ENCODE measurements at regions not wholly inside any gene's neighbourhood (a gene's known extent, or its start where the extent isn't known, plus 50 kb on each side); places are given as distances from the start of the nearest gene placed in this dataset.

DNA sequence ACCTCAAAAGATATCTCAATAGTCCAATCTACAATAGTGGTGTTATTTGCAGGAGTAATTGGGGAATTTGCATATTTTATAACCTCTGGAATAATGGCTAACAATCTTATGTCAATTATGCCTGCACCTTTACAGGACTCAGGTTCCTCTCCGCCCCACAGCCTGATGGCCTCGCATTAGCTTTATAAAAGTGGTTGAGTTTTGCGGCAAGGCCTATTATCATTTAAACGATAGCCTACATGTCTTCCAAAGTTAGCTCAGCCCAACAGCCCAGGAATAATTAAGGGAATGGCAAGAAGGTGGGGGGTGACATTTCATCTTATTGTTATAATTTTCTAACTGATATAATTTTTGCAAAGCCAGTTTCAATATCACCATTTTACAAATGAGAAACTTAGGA, 97.3 kb downstream of the RTP4 start:
- Mint-ChIP-seq H3K27ac (no peak overlapping the region), H3K27me3 (ENCODE audit: low read depth, poor library complexity) (no peaks in the 10 kb centered on the region), H3K4me1 (no peaks in the 10 kb centered on the region), H3K4me3 (no peak overlapping the region), H3K36me3 (ENCODE audit: low read depth) (no peaks in the 10 kb centered on the region), H3K9me3 (peaks cover 10% of the 10 kb centered on the region)
- TF ChIP-seq, protein P1, sequence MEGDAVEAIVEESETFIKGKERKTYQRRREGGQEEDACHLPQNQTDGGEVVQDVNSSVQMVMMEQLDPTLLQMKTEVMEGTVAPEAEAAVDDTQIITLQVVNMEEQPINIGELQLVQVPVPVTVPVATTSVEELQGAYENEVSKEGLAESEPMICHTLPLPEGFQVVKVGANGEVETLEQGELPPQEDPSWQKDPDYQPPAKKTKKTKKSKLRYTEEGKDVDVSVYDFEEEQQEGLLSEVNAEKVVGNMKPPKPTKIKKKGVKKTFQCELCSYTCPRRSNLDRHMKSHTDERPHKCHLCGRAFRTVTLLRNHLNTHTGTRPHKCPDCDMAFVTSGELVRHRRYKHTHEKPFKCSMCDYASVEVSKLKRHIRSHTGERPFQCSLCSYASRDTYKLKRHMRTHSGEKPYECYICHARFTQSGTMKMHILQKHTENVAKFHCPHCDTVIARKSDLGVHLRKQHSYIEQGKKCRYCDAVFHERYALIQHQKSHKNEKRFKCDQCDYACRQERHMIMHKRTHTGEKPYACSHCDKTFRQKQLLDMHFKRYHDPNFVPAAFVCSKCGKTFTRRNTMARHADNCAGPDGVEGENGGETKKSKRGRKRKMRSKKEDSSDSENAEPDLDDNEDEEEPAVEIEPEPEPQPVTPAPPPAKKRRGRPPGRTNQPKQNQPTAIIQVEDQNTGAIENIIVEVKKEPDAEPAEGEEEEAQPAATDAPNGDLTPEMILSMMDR (IDR thresholded peaks at IDR 0.05): no peak
- DNase-seq: no peak

DNA sequence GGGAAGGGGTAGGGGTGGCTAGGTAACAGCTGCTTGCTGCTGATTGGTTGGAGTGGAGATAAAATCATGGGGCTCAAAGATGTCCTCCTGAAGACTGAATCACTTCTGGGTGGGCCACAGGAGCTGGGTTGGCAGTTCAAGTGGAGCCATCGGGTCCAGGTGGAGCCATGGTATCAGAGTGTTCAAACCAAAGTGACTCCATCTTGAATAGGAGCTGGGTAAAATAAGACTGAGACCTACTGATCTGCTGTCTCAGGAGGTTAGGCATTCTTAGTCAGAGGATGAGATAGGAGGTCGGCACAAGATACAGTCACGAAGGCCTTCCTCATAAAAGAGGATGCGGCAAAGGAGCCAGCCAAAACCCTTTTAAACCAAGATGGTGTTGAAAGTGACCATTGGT, 96.5 kb downstream of the RTP4 start:
- no peaks in the 10 kb centered on the region for H3K36me3 Mint-ChIP-seq (ENCODE audit: low read depth)
- DNase-seq: no peak
- H3K4me1 Mint-ChIP-seq: no peaks in the 10 kb centered on the region
- peaks cover 3% of the 10 kb centered on the region for H3K27me3 Mint-ChIP-seq (ENCODE audit: low read depth, poor library complexity)
- peaks cover 3% of the 10 kb centered on the region for H3K9me3 Mint-ChIP-seq
- no peak overlapping the region for H3K27ac Mint-ChIP-seq
- TF ChIP-seq, protein P1 (IDR thresholded peaks at IDR 0.05): no peak
- H3K4me3 Mint-ChIP-seq: no peak overlapping the region

DNA sequence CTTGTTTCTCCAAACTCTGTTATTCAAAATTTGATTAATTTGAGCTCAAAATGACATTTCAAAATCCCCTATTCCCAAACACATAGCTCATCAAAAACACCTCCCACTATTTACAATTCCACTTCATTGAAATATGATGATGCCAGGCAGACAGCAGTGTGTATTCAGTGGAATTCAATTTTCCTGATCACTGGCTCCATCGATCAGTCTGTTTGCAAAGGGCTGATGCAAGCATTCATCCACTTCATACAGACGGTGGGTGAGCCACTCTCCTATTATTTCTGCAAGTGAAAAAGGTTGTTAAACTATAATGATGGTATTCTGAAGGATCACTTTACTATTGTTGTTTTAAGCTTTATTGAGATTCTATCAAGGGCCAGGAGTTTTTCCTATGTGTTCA, 90.7 kb downstream of the RTP4 start:
- H3K27me3 Mint-ChIP-seq (ENCODE audit: low read depth, poor library complexity): peaks cover 4% of the 10 kb centered on the region
- H3K27ac Mint-ChIP-seq: no peak overlapping the region
- H3K4me1 Mint-ChIP-seq: no peaks in the 10 kb centered on the region
- no peak for DNase-seq
- TF ChIP-seq, protein P1 (IDR thresholded peaks at IDR 0.05): no peak
- no peaks in the 10 kb centered on the region for H3K9me3 Mint-ChIP-seq
- no peak overlapping the region for H3K4me3 Mint-ChIP-seq
- no peaks in the 10 kb centered on the region for H3K36me3 Mint-ChIP-seq (ENCODE audit: low read depth)

DNA sequence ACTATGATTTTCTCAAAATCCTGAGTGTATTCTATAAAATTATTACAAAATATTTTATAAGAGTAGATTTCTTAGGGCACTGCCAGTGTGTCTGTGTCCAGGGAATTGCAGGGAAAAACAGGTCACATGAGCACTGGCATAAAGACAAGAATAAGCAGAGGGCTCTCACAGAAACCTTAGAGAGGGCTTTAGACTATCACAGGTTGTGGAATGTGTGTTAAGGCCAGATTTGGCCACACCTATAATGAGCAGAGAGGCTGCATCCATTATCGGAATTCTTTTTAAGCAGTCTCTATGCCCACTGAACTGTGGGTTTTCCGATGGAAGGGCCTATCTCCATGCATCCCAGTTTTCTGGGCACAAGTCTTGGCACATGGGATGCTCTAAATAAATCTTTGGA, 90.2 kb downstream of the RTP4 start:
- H3K36me3 Mint-ChIP-seq (ENCODE audit: low read depth): no peaks in the 10 kb centered on the region
- no peak for DNase-seq
- TF ChIP-seq, protein P1 (IDR thresholded peaks at IDR 0.05): no peak
- peaks cover 4% of the 10 kb centered on the region for H3K27me3 Mint-ChIP-seq (ENCODE audit: low read depth, poor library complexity)
- H3K4me3 Mint-ChIP-seq: no peak overlapping the region
- no peaks in the 10 kb centered on the region for H3K9me3 Mint-ChIP-seq
- no peak overlapping the region for H3K27ac Mint-ChIP-seq
- no peaks in the 10 kb centered on the region for H3K4me1 Mint-ChIP-seq

DNA sequence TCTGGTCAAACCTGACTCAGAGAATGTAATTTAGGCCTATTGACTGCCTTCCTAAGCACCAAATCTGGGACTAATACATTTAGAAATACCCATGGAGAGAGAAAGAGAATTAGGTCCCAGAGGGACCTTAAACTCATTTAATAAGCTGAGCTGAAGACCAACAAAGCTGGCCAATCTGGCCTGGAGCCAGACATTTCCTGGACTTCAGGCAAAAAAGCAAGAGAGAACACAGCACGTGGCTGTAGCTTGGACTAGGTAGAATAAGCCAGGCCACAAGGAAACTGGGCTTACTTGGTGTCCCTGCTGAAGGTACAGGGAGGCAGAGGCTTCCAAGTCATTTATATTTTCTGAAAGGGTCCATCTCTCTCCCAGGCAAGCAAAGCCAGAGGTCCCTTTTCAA, 88.1 kb downstream of the RTP4 start:
- Mint-ChIP-seq H3K4me3 (no peak overlapping the region), H3K9me3 (peaks cover 11% of the 10 kb centered on the region), H3K4me1 (no peaks in the 10 kb centered on the region), H3K27me3 (ENCODE audit: low read depth, poor library complexity) (peaks cover 4% of the 10 kb centered on the region), H3K27ac (no peak overlapping the region), H3K36me3 (ENCODE audit: low read depth) (no peaks in the 10 kb centered on the region)
- TF ChIP-seq, protein P1 (IDR thresholded peaks at IDR 0.05): no peak
- DNase-seq: no peak

DNA sequence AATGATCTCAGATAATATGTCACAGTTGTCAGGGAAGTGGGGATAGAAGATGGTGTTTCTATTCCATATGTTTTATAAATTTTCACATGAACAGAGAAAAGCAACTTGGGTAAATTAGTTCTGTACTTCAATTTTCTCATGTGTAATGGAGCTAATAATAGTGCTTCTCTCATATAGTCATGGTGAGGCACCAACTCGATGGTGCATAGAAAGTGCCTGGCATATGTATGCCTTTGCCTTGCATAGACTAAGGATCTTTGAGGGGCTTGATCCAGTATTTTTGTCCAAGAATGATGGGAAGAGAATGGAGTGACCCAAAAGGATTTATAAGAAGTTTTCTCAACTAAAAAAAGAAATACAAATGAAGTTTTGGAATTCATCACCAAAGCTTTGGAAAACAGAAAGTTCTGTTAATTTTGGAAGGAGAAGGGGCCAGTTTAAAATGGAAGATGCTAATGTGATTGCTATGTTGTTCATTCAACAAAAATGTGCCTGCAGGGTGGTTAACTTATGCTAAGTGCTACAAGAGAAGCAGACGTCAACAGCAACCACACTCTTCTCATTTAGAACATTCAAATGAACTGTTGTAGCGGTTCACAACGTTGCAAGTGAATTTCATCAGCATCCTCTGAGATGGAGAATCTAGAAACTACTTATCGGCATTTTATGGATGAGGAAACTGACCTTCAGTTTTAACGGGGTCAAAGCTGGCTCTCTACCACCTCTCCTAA, 86.1 kb downstream of the RTP4 start:
- no peaks in the 10 kb centered on the region for H3K36me3 Mint-ChIP-seq (ENCODE audit: low read depth)
- H3K9me3 Mint-ChIP-seq: peaks cover 11% of the 10 kb centered on the region
- H3K4me1 Mint-ChIP-seq: no peaks in the 10 kb centered on the region
- no peak overlapping the region for H3K4me3 Mint-ChIP-seq
- DNase-seq: no peak
- no peak overlapping the region for H3K27ac Mint-ChIP-seq
- H3K27me3 Mint-ChIP-seq (ENCODE audit: low read depth, poor library complexity): no peaks in the 10 kb centered on the region
- TF ChIP-seq, protein P1 (IDR thresholded peaks at IDR 0.05): no peak
